Activated naive CD4-positive, alpha-beta T cell treated with anti-CD3 and anti-CD28 coated beads, Interleukin-2, amount 50 U/mL, for 24 hours (primary cell): ENCODE measurements at regions not wholly inside any gene's neighbourhood (a gene's known extent, or its start where the extent isn't known, plus 50 kb on each side); places are given as distances from the start of the nearest gene placed in this dataset.
A peak's percentile ranks its signal among the peaks of the same experiment; 100 is the strongest.
"Not testable (repeated sequence)": the region's sequence is repeated elsewhere in the genome, so short reads cannot be mapped to it uniquely, and the experiment has no call there.

Experiments used
- H3K27ac Mint-ChIP-seq: one replicate; pipeline ENCODE4 v1.8.0; 2021; ENCODE audit warnings: mild to moderate bottlenecking, mixed read lengths
- H3K27me3 Mint-ChIP-seq: one replicate; pipeline ENCODE4 v1.8.0; 2021; ENCODE audit warnings: mixed read lengths
- H3K36me3 Mint-ChIP-seq: one replicate; pipeline ENCODE4 v1.8.0; 2021; ENCODE audit warnings: mixed read lengths
- H3K4me1 Mint-ChIP-seq: one replicate; pipeline ENCODE4 v1.8.0; 2021; ENCODE audit warnings: mixed read lengths
- H3K4me3 Mint-ChIP-seq: one replicate; pipeline ENCODE4 v1.8.0; 2021; ENCODE audit warnings: mild to moderate bottlenecking, mixed read lengths
- H3K9me3 Mint-ChIP-seq: one replicate; pipeline ENCODE4 v1.8.0; 2021; ENCODE audit warnings: mixed read lengths

GRCh38 chr3:72001758-72002157, 216.8 kb upstream of the PROK2 start:
- Mint-ChIP-seq H3K27ac (no peak overlapping the region), H3K4me1 (no peaks in the 10 kb centered on the region), H3K36me3 (no peaks in the 10 kb centered on the region), H3K27me3 (no peaks in the 10 kb centered on the region), H3K4me3 (no peak overlapping the region), H3K9me3 (no peaks in the 10 kb centered on the region)

- no peak overlapping the region for H3K27ac Mint-ChIP-seq
- no peak overlapping the region for H3K4me3 Mint-ChIP-seq
- H3K4me1 Mint-ChIP-seq, result no peaks in the 10 kb centered on the region
- no peaks in the 10 kb centered on the region for H3K27me3 Mint-ChIP-seq
- H3K9me3 Mint-ChIP-seq, result no peaks in the 10 kb centered on the region
- no peaks in the 10 kb centered on the region for H3K36me3 Mint-ChIP-seq
Measured at GRCh38 chr3:71998995-71999673, 214.2 kb upstream of the PROK2 start.

- Mint-ChIP-seq H3K27me3 (no peaks in the 10 kb centered on the region), H3K36me3 (no peaks in the 10 kb centered on the region), H3K9me3 (no peaks in the 10 kb centered on the region), H3K4me1 (no peaks in the 10 kb centered on the region), H3K4me3 (no peak overlapping the region), H3K27ac (no peak overlapping the region)
Measured at GRCh38 chr3:71997066-71997653, 212.2 kb upstream of the PROK2 start.

GRCh38 chr3:71994906-71995305, 210.0 kb upstream of the PROK2 start:
- Mint-ChIP-seq H3K9me3 (peaks cover 5% of the 10 kb centered on the region), H3K36me3 (peaks cover 2% of the 10 kb centered on the region), H3K27ac (no peak overlapping the region), H3K27me3 (no peaks in the 10 kb centered on the region), H3K4me1 (no peaks in the 10 kb centered on the region), H3K4me3 (no peak overlapping the region)

DNA sequence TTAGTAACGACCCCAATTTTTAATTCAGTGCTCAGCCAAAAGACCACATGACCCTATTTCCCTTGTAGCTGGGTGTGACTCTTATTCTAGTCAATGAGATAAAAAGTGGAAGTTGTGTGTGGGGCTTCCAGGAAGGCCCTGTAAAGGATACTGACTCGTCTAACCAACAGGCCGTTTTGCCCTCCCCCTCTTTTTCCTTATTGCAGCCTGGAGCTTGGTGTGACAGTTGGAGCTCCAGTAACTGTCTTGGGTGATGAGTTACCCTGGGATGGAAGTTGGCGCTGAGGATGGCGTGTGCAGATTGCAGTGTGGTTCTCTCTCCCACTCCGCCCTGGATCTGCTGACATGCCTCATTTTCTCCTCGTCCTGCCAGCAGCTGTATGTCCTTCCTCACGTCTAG, 209.3 kb upstream of the PROK2 start:
- H3K27ac Mint-ChIP-seq, result no peak overlapping the region
- H3K4me1 Mint-ChIP-seq, result no peaks in the 10 kb centered on the region
- H3K4me3 Mint-ChIP-seq, result no peak overlapping the region
- peaks cover 5% of the 10 kb centered on the region for H3K9me3 Mint-ChIP-seq
- H3K36me3 Mint-ChIP-seq, result peaks cover 2% of the 10 kb centered on the region
- H3K27me3 Mint-ChIP-seq, result no peaks in the 10 kb centered on the region

GRCh38 chr3:71991681-71992080, 206.7 kb upstream of the PROK2 start:
- H3K9me3 Mint-ChIP-seq, result peaks cover 5% of the 10 kb centered on the region
- no peak overlapping the region for H3K27ac Mint-ChIP-seq
- H3K4me1 Mint-ChIP-seq, result no peaks in the 10 kb centered on the region
- H3K27me3 Mint-ChIP-seq, result no peaks in the 10 kb centered on the region
- peaks cover 2% of the 10 kb centered on the region for H3K36me3 Mint-ChIP-seq
- no peak overlapping the region for H3K4me3 Mint-ChIP-seq

DNA sequence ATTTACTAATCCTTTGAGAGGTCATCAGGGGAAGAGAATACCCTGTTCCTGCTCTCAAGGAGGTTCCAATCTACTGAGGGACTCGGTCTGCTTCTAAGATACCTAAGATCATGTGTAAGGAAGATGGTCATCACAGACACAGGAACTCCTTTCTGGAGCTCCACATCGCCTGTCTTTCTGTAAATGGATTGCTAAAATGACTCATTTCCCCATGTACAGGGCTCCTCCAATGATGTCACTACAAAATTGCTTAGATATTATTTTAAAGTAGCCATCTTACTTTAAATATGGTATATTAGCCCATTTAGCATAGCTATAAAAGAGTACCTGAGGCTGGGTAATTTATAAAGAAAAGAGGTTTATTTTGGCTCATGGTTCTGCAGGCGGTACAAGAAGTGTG, 206.1 kb upstream of the PROK2 start:
- H3K36me3 Mint-ChIP-seq, result peaks cover 2% of the 10 kb centered on the region
- H3K9me3 Mint-ChIP-seq, result peaks cover 5% of the 10 kb centered on the region
- no peak overlapping the region for H3K4me3 Mint-ChIP-seq
- no peak overlapping the region for H3K27ac Mint-ChIP-seq
- H3K4me1 Mint-ChIP-seq, result no peaks in the 10 kb centered on the region
- no peaks in the 10 kb centered on the region for H3K27me3 Mint-ChIP-seq

DNA sequence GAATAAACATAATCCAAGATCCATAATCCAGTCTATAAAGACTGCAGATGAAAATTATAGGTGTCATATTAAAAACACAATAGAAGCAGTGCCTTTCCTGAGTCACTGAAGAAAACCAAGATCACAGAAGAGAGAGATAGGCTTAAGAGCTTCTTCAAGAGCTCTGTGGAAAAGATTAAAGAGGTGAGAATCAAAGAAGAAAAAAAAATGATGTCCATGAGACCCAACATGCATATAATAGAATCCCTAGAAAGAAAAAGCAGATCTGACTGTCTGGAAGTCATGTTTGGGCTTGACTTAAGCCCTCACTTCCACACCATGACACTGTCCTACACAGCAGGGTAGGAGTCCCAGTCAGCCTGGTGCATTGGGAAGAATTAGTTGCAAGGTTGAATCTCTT, 205.6 kb upstream of the PROK2 start:
- peaks cover 1% of the 10 kb centered on the region for H3K4me1 Mint-ChIP-seq
- no peaks in the 10 kb centered on the region for H3K27me3 Mint-ChIP-seq
- no peak overlapping the region for H3K4me3 Mint-ChIP-seq
- H3K36me3 Mint-ChIP-seq, result peaks cover 2% of the 10 kb centered on the region
- peaks cover 5% of the 10 kb centered on the region for H3K9me3 Mint-ChIP-seq
- H3K27ac Mint-ChIP-seq, result no peak overlapping the region

DNA sequence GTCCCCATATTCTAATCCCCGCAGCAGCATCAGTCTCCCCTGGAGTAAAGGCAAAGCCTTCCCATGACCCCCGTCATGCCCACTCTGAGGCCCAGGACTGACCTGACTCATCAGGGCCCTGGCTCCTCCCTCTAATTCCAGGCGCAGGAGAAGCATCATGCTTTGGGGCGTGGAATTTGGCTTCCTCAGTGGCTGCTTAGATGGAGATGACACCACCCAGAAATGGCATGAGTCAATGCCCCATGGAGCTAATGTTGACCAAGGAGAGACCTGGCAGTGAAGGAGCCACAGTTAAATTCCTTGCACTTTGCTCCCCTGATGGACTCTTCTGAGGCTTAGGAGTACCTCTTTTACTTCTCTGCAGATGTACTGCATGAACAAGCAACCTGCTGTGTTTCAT, 204.2 kb upstream of the PROK2 start:
- peaks cover 9% of the 10 kb centered on the region for H3K4me1 Mint-ChIP-seq
- peaks cover 5% of the 10 kb centered on the region for H3K9me3 Mint-ChIP-seq
- no peak overlapping the region for H3K27ac Mint-ChIP-seq
- H3K27me3 Mint-ChIP-seq, result no peaks in the 10 kb centered on the region
- no peak overlapping the region for H3K4me3 Mint-ChIP-seq
- peaks cover 2% of the 10 kb centered on the region for H3K36me3 Mint-ChIP-seq

DNA sequence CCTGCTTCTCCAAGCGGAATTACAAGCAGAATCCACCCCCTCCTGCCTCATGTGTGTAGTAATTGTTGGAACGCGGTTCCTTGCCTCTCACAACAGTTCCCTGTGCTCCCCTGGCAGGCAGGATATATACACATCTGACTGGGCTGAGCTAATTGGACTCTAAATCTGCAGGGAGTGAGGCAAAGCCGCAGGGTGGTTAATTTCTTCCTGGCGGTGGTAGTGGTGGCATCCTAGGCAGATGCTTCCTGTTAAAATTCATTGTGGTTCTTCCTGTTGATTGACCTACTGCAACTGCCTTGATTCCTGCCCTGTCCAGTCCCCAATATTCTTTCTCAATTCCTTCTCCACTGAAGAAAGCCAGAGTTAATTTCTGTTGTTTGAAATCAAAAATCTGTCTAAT, 202.9 kb upstream of the PROK2 start:
- Mint-ChIP-seq H3K27me3 (no peaks in the 10 kb centered on the region), H3K4me1 (peaks cover 14% of the 10 kb centered on the region), H3K36me3 (peaks cover 2% of the 10 kb centered on the region), H3K4me3 (no peak overlapping the region), H3K27ac (no peak overlapping the region), H3K9me3 (peaks cover 5% of the 10 kb centered on the region)

- peaks cover 5% of the 10 kb centered on the region for H3K9me3 Mint-ChIP-seq
- peaks cover 2% of the 10 kb centered on the region for H3K36me3 Mint-ChIP-seq
- no peak overlapping the region for H3K27ac Mint-ChIP-seq
- H3K27me3 Mint-ChIP-seq, result no peaks in the 10 kb centered on the region
- H3K4me3 Mint-ChIP-seq, result no peak overlapping the region
- peaks cover 20% of the 10 kb centered on the region for H3K4me1 Mint-ChIP-seq
Measured at GRCh38 chr3:71987089-71987735, 202.3 kb upstream of the PROK2 start.

GRCh38 chr3:71986606-71987005, 201.7 kb upstream of the PROK2 start:
- peaks cover 21% of the 10 kb centered on the region for H3K4me1 Mint-ChIP-seq
- H3K27me3 Mint-ChIP-seq, result no peaks in the 10 kb centered on the region
- no peak overlapping the region for H3K27ac Mint-ChIP-seq
- no peak overlapping the region for H3K4me3 Mint-ChIP-seq
- H3K9me3 Mint-ChIP-seq, result peaks cover 5% of the 10 kb centered on the region
- peaks cover 2% of the 10 kb centered on the region for H3K36me3 Mint-ChIP-seq

DNA sequence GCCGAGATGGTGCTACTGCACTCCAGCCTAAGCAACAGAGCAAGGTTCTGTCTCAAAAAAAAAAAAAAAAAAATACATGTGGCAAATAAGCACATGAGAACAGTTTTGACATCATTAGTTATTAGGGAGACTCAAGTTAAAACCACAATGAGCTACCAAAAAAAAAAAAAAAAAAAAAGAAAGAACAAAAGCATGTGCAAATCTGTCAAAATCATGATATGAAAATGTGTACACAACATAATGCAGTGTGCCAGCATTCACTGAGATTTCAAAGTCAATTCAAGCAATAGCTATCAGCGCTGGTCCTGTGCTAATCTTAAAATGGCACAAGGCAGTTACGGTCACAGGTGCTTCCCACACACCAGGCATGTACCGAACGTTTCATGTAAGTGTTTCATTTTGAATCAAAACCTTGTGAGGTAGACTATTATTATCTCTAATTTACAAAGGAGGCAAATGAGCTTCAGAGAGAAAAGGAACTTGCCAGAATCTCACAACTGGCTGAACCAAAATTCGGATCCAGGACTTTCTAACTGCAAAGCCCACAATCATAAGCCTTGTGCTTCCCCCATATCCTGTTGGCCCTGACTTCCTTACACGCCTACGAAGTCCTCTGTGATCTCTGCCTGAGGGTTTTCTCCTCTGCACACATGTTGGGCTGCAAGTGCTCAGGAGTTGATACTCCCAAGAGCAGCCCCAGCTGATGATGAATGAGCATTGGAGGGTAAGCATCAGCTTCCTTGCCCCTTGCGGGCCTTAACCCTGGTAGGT, 200.1 kb upstream of the PROK2 start:
- Mint-ChIP-seq H3K4me1 (peaks cover 21% of the 10 kb centered on the region), H3K27ac (peak overlapping the region; percentile 74), H3K4me3 (peak overlapping the region; percentile 68), H3K36me3 (no peaks in the 10 kb centered on the region), H3K9me3 (no peaks in the 10 kb centered on the region), H3K27me3 (no peaks in the 10 kb centered on the region)

DNA sequence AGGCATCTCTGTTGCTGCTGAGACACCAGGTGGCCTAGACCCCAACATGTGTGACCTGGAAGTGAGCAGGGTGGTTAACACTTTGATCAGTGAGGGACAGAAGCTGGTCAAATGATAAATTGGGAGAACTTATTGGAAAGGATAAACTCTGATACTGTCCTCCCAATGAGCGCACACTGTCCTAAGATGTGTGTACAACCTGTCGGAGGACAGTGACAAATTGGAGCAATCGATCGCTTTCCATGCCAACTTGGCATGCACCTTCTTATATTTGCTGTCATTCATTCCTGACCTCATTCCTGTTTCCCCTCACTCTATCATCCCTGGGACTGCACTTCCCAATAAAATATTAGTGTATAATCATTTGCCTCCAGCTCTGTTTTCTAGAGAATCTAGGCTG, 198.7 kb upstream of the PROK2 start:
- H3K4me3 Mint-ChIP-seq, result no peak overlapping the region
- no peaks in the 10 kb centered on the region for H3K36me3 Mint-ChIP-seq
- no peaks in the 10 kb centered on the region for H3K27me3 Mint-ChIP-seq
- H3K27ac Mint-ChIP-seq, result no peak overlapping the region
- H3K9me3 Mint-ChIP-seq, result no peaks in the 10 kb centered on the region
- peaks cover 22% of the 10 kb centered on the region for H3K4me1 Mint-ChIP-seq

GRCh38 chr3:71982506-71983258, 197.7 kb upstream of the PROK2 start:
- peaks cover 32% of the 10 kb centered on the region for H3K4me1 Mint-ChIP-seq
- H3K27ac Mint-ChIP-seq, H3K36me3 Mint-ChIP-seq, H3K9me3 Mint-ChIP-seq, H3K4me3 Mint-ChIP-seq, H3K27me3 Mint-ChIP-seq: not testable (repeated sequence)
